ENCODE measurements at regions not wholly inside any gene's neighbourhood (a gene's known extent, or its start where the extent isn't known, plus 50 kb on each side); places are given as distances from the start of the nearest gene placed in this dataset.

GRCh38 chr7:46651070-46651469, 730.0 kb upstream of the IGFBP3 start:
- TF ChIP-seq CTCF (IDR thresholded peaks at IDR 0.05) (no peak), CREM (CRISPR knock-in tag; IDR thresholded peaks at IDR 0.05) (no peak), RORB (CRISPR knock-in tag; IDR thresholded peaks at IDR 0.05) (no peak), E2F5 (CRISPR knock-in tag; IDR thresholded peaks at IDR 0.05) (no peak), NFATC4 (CRISPR knock-in tag; IDR thresholded peaks at IDR 0.05) (no peak), HMGA2 (CRISPR knock-in tag; IDR thresholded peaks at IDR 0.05) (no peak), JUN (CRISPR knock-in tag; IDR thresholded peaks at IDR 0.05) (no peak), E2F4 (CRISPR knock-in tag; IDR thresholded peaks at IDR 0.05; ENCODE audit: borderline replicate concordance, low read depth) (no peak), USF1 (CRISPR knock-in tag; IDR thresholded peaks at IDR 0.05) (no peak)
